B cell (primary cell): ENCODE measurements at regions not wholly inside any gene's neighbourhood (a gene's known extent, or its start where the extent isn't known, plus 50 kb on each side); places are given as distances from the start of the nearest gene placed in this dataset.

Experiments
- ATAC-seq: fragments of 200-7000 bp; cut with Tn5 transposase; one replicate; pipeline ENCODE4 v1.10.0; 2021; ENCODE audit warnings: low read depth, mild to moderate bottlenecking, moderate number of reproducible peaks, moderate library complexity
- CTCF ChIA-PET: fragments of 350-600 bp; sonication (Branson Sonifier 250); formaldehyde crosslinking; loops from one replicate; lab custom pipeline; 2021; ENCODE audit warnings: antibody characterized with exemption, inconsistent platforms; lab: Charles Lee
- POLR2A ChIA-PET: fragments of 350-600 bp; sonication (Branson Sonifier 250); formaldehyde crosslinking; loops from one replicate; lab custom pipeline; 2021; ENCODE audit warnings: antibody characterized with exemption; lab: Charles Lee
- DNase-seq: peaks from one replicate; pipeline ENCODE4 v3.0.0; 2013
- H2AFZ ChIP-seq: 2 replicates; pipeline ENCODE4 v1.6.1; 2012; ENCODE audit warnings: mild to moderate bottlenecking, low read depth, low read length; ENCODE audit not compliant: insufficient read depth, poor library complexity, severe bottlenecking
- H3K27ac ChIP-seq, 2 donors: 1 replicate in 1 of 2; 2 replicates in 1 of 2; pipeline ENCODE4 v1.5.1; 2012 to 2013; ENCODE audit warnings: low read length in 2 of 2, mild to moderate bottlenecking in 2 of 2, moderate library complexity in 1 of 2
- H3K27me3 ChIP-seq, 4 experiments: fragments of 200-600 bp in 1 of 4; sonication (generic) in 1 of 4; replicated peaks in 1 of 4; 1 replicate in 2 of 4; 2 replicates in 2 of 4; pipeline versions ENCODE4 v1.6.1 to v1.7.0; 2013 to 2016; ENCODE audit warnings: low read length in 3 of 4, mild to moderate bottlenecking in 2 of 4, mixed read lengths in 1 of 4, moderate library complexity in 1 of 4; ENCODE audit not compliant: insufficient read depth in 4 of 4, control insufficient read depth in 3 of 4; ENCODE audit errors: control extremely low read depth in 1 of 4
- H3K36me3 ChIP-seq, 2 experiments: replicated peaks in 1 of 2; 1 replicate in 1 of 2; 2 replicates in 1 of 2; pipeline versions ENCODE4 v1.6.1 to v1.7.1; 2013; ENCODE audit warnings: low read length in 1 of 2; ENCODE audit not compliant: insufficient read depth in 2 of 2, control insufficient read depth in 1 of 2; ENCODE audit errors: control extremely low read depth in 1 of 2, extremely low read depth in 1 of 2
- H3K4me1 ChIP-seq, 2 donors: fragments of 200-600 bp in 1 of 2; sonication (generic) in 1 of 2; 1 replicate in 1 of 2; 2 replicates in 1 of 2; pipeline versions ENCODE4 v1.5.1 to v1.6.1; 2013 to 2017; ENCODE audit warnings: low read length in 2 of 2; ENCODE audit not compliant: control insufficient read depth in 2 of 2, insufficient read depth in 2 of 2
- H3K4me2 ChIP-seq: replicated peaks from 2 replicates; pipeline ENCODE3; 2012; ENCODE audit warnings: mild to moderate bottlenecking, low read depth, low read length; ENCODE audit not compliant: poor library complexity, severe bottlenecking
- H3K4me3 ChIP-seq, 5 experiments: fragments of 200-600 bp in 1 of 5; sonication (generic) in 1 of 5; 1 replicate in 3 of 5; 2 replicates in 2 of 5; pipeline versions ENCODE4 v1.5.1 to v1.7.0; 2011 to 2016; ENCODE audit warnings: low read length in 4 of 5, mild to moderate bottlenecking in 4 of 5, low read depth in 2 of 5, control low read depth in 1 of 5, moderate library complexity in 1 of 5; ENCODE audit not compliant: insufficient read depth in 1 of 5; ENCODE audit errors: control extremely low read depth in 1 of 5, extremely low read depth in 1 of 5
- H3K79me2 ChIP-seq: fragments of 200-600 bp; sonication (generic); one replicate; pipeline ENCODE4 v1.6.0; 2016; ENCODE audit warnings: low read length; ENCODE audit not compliant: control insufficient read depth, insufficient read depth
- H3K9ac ChIP-seq: fragments of 200-600 bp; sonication (generic); 2 replicates; pipeline ENCODE4 v1.6.1; 2017; ENCODE audit warnings: mild to moderate bottlenecking, low read length, moderate library complexity
- H3K9me3 ChIP-seq, 3 donors: one replicate each; pipeline versions ENCODE4 v1.6.1 to v1.7.1; 2013; ENCODE audit warnings: low read length in 2 of 3; ENCODE audit not compliant: control insufficient read depth in 2 of 3, insufficient read depth in 1 of 3; ENCODE audit errors: control extremely low read depth in 1 of 3
- H4K20me1 ChIP-seq: 2 replicates; pipeline ENCODE4 v1.6.0; 2012; ENCODE audit warnings: mild to moderate bottlenecking, low read length; ENCODE audit not compliant: insufficient read depth, control insufficient read depth, poor library complexity, severe bottlenecking
- H3K27ac Mint-ChIP-seq: one replicate; pipeline ENCODE4 v1.8.0; 2021; ENCODE audit warnings: mixed read lengths
- H3K27me3 Mint-ChIP-seq: one replicate; pipeline ENCODE4 v1.8.0; 2021; ENCODE audit warnings: mixed read lengths
- H3K4me1 Mint-ChIP-seq: one replicate; pipeline ENCODE4 v1.8.0; 2021; ENCODE audit warnings: mixed read lengths
- H3K4me3 Mint-ChIP-seq: one replicate; pipeline ENCODE4 v1.8.0; 2021; ENCODE audit warnings: mixed read lengths
- H3K9me3 Mint-ChIP-seq: one replicate; pipeline ENCODE4 v1.8.0; 2022; ENCODE audit warnings: mixed read lengths; ENCODE audit not compliant: insufficient read depth
- EZH2 ChIP-seq: IDR thresholded peaks from 2 replicates; pipeline ENCODE4 v1.6.1; 2012; ENCODE audit warnings: borderline replicate concordance, low read depth, mild to moderate bottlenecking, moderate library complexity, low read length; ENCODE audit not compliant: insufficient read depth, poor library complexity, severe bottlenecking
- WGBS: methylation state at CpG from one replicate; pipeline ENCODE4 v1.1.5; 2013; ENCODE audit warnings: missing lambda C conversion rate; ENCODE audit not compliant: insufficient coverage; 5-methylcytosine and 5-hydroxymethylcytosine counted together
- intact Hi-C: fragments of 100-400 bp; cut with micrococcal nuclease; formaldehyde crosslinking; loops from one replicate; pipeline ENCODE4 v1.10.0; 2022
- TF ChIP-seq, protein P1 (sequence below): fragments of 200-600 bp; IDR thresholded peaks from one replicate; pipeline ENCODE4 v1.8.0; 2022; ENCODE audit warnings: antibody characterized with exemption, mild to moderate bottlenecking

DNA sequence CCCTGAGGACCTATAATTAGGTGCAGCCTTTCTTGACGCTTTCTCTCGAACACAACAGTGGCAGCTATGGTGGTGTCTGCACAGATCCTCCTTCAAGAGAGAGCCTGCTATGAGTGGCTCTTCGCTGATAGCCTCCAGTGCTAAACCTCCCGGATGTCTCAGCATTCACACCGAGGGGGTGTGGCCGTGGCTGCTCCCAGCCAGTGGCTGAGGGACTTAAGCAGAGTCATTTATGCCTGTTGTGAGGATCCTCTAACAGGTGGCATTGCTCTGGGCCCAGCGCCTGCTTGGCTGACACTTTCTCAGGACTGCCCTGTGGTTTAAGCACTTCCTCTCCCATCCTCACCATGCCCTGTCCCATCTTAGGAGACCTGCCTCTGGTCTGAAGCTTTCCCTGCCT is 592.0 kb upstream of the LRRTM1 start:
- no peak for DNase-seq
- intact Hi-C loops = no loop called here
- H3K4me1 ChIP-seq = no peaks in the 10 kb centered on the region
- H3K36me3 ChIP-seq = no peaks in the 10 kb centered on the region
- H3K9me3 ChIP-seq = peaks cover 0 to 5% (median 2%) of the 10 kb centered on the region in 3 donors
- no peak overlapping the region for H3K9ac ChIP-seq
- H3K9me3 Mint-ChIP-seq = peaks cover 5% of the 10 kb centered on the region
- ChIA-PET POLR2A (no interaction called here), CTCF (no interaction called here)
- H3K4me3 Mint-ChIP-seq = no peak overlapping the region
- no peak overlapping the region for H3K27ac Mint-ChIP-seq
- H2AFZ ChIP-seq = no peak overlapping the region
- TF ChIP-seq, protein P1, sequence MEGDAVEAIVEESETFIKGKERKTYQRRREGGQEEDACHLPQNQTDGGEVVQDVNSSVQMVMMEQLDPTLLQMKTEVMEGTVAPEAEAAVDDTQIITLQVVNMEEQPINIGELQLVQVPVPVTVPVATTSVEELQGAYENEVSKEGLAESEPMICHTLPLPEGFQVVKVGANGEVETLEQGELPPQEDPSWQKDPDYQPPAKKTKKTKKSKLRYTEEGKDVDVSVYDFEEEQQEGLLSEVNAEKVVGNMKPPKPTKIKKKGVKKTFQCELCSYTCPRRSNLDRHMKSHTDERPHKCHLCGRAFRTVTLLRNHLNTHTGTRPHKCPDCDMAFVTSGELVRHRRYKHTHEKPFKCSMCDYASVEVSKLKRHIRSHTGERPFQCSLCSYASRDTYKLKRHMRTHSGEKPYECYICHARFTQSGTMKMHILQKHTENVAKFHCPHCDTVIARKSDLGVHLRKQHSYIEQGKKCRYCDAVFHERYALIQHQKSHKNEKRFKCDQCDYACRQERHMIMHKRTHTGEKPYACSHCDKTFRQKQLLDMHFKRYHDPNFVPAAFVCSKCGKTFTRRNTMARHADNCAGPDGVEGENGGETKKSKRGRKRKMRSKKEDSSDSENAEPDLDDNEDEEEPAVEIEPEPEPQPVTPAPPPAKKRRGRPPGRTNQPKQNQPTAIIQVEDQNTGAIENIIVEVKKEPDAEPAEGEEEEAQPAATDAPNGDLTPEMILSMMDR = no peak
- TF ChIP-seq EZH2 = no peak
- ATAC-seq = no peak
- no peaks in the 10 kb centered on the region for H3K27me3 Mint-ChIP-seq
- no peak overlapping the region for H3K27ac ChIP-seq
- no peaks in the 10 kb centered on the region for H3K27me3 ChIP-seq
- H3K79me2 ChIP-seq = no peaks in the 10 kb centered on the region
- no peak overlapping the region for H3K4me2 ChIP-seq
- H3K4me3 ChIP-seq = no peak overlapping the region
- WGBS = 58% methylated on average over 7 of the region's 7 CpGs
- H3K4me1 Mint-ChIP-seq = no peaks in the 10 kb centered on the region
- no peaks in the 10 kb centered on the region for H4K20me1 ChIP-seq

DNA sequence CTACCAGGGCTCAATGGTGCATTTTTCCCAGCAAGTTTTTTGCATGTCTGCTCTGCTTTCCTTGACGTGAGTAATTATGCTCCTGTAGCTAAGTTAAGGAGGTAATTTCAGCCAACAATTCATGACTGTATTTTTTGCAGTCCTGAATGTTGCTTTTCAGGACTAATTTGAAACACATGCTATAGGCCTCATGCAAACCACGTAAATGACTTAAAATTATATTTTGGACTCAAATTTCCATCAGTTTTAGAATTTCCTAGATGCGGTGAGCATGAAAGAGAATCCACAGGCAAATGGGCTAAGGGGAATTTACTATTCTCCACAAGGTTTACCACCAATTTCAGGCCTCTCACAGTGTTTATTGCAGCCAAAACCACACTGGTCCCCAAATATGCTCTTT is 589.9 kb upstream of the LRRTM1 start:
- Histone ChIP-seq H3K36me3 (no peaks in the 10 kb centered on the region), H3K4me2 (no peak overlapping the region), H4K20me1 (no peaks in the 10 kb centered on the region), H3K27ac (no peak overlapping the region), H3K9me3 (peaks cover 0 to 5% (median 2%) of the 10 kb centered on the region in 3 donors), H3K79me2 (no peaks in the 10 kb centered on the region), H3K9ac (no peak overlapping the region), H3K27me3 (no peaks in the 10 kb centered on the region), H2AFZ (no peak overlapping the region), H3K4me3 (no peak overlapping the region), H3K4me1 (no peaks in the 10 kb centered on the region)
- TF ChIP-seq, protein P1 = no peak
- TF ChIP-seq EZH2 = no peak
- Mint-ChIP-seq H3K27me3 (no peaks in the 10 kb centered on the region), H3K4me1 (no peaks in the 10 kb centered on the region), H3K27ac (no peak overlapping the region), H3K9me3 (peaks cover 5% of the 10 kb centered on the region), H3K4me3 (no peak overlapping the region)
- ChIA-PET POLR2A (no interaction called here), CTCF (no interaction called here)
- ATAC-seq = no peak
- DNase-seq = no peak
- 90% methylated on average over 2 of the region's 3 CpGs for WGBS
- intact Hi-C loops = no loop called here
